AG09319 (cell line): ENCODE measurements at regions not wholly inside any gene's neighbourhood (a gene's known extent, or its start where the extent isn't known, plus 50 kb on each side); places are given as distances from the start of the nearest gene placed in this dataset.

ENCODE experiments used
- DNase-seq: peaks from one replicate; pipeline ENCODE4 v3.0.0-alpha.2; 2010; ENCODE audit warnings: low read depth; ENCODE audit errors: extremely low read depth
- TF ChIP-seq, protein P1 (sequence below): IDR thresholded peaks from 2 replicates; pipeline ENCODE4 v1.5.1; 2011; ENCODE audit warnings: low read depth, mild to moderate bottlenecking, inconsistent platforms, low read length, moderate library complexity

DNA sequence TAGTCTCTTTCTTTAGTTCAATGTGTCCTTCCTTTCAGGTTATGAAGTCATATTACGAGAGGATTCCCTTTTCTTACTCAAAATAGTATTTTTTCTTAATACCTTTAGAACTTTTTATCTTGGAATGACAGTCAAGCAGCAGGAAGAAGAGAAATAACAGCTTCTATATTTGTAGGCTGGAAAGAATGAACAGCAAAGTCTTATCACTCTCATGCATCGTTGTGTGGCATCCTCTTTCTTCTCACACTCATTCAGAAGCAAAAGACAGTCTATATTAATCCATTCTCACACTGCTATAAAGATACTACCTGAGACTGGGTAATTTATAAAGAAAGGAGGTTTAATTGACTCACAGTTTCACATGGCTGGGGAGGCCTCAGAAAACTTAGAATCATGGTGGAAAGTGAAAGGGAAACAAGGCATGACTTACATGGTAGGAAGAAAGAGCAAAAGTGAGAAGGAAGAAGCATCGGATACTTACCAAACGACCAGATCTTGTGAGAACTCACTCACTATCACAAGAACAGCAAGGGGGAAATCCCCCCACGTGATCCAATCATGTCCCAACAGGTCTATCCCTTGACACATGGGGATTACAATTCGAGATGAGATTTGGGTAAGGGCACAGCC is 1646.1 kb upstream of the CDH6 start:
- DNase-seq = no peak
- TF ChIP-seq, protein P1, sequence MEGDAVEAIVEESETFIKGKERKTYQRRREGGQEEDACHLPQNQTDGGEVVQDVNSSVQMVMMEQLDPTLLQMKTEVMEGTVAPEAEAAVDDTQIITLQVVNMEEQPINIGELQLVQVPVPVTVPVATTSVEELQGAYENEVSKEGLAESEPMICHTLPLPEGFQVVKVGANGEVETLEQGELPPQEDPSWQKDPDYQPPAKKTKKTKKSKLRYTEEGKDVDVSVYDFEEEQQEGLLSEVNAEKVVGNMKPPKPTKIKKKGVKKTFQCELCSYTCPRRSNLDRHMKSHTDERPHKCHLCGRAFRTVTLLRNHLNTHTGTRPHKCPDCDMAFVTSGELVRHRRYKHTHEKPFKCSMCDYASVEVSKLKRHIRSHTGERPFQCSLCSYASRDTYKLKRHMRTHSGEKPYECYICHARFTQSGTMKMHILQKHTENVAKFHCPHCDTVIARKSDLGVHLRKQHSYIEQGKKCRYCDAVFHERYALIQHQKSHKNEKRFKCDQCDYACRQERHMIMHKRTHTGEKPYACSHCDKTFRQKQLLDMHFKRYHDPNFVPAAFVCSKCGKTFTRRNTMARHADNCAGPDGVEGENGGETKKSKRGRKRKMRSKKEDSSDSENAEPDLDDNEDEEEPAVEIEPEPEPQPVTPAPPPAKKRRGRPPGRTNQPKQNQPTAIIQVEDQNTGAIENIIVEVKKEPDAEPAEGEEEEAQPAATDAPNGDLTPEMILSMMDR = no peak

GRCh38 chr5:29543501-29543900 is 1650.0 kb upstream of the CDH6 start:
- TF ChIP-seq, protein P1 = no peak
- no peak for DNase-seq

- TF ChIP-seq, protein P1 = no peak
Measured at GRCh38 chr5:29524227-29524626, 1669.3 kb upstream of the CDH6 start.

DNA sequence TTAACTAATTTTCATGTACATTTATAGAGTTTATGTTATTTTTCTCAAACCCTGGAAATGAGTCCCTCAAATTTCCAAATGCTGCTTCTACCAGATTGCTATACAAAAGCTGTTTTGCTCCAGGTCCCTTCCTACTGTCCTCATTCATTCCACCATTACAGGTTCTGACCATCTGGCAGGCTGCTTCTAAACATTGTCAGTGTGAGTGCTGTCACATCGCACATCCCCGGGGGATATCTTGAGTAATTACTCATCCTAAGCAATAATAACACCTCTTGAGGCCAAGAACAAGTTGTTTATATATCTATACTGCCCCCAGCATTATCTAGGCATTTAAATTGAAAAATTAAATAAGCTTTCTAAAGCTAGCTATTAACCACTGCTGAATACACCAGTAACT is 1675.3 kb upstream of the CDH6 start:
- DNase-seq = no peak
- TF ChIP-seq, protein P1 = no peak

More at GRCh38 chr5:29524227-29524626, 1669.3 kb upstream of the CDH6 start:
- DNase-seq = no peak

DNA sequence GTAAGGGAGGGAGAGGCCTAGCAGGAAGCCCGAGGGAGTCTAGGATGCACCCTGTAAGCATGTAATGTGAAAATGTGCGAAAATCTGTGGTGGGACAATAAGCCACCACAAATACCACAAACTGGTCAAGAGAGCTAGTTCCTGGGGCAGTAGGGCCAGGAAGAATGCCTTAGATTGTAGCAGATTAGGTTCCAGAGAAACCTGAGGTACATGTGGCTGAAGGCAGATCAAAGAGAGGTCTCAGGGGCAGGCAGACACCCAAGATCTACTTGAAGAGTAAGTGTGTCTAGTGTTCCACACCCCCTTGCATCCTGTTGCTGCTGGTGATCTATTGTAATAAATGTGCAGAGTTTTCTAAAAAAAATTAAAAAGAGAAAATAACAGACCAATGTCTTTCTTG is 1677.3 kb upstream of the CDH6 start:
- DNase-seq = no peak
- TF ChIP-seq, protein P1 = no peak

GRCh38 chr5:29508131-29508530 is 1685.4 kb upstream of the CDH6 start:
- DNase-seq = no peak
- TF ChIP-seq, protein P1 = no peak

DNA sequence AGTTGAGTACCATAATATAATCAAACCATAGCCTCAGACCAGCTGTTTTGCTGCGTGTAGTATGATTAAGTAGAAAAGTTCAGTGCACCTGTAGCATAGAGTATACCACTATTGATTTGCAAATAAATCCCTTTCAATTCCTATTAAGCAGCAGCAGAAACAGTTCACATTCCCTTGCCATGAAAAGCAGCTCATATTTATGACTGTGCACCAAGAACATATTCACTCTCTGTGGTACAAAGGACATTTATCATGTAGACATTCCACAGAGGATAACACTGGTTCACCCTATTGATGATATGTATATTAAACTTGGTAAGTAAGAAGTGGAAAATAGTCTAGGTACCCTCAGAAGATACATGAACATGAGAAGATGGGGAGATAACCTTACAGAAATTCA is 1689.1 kb upstream of the CDH6 start:
- TF ChIP-seq, protein P1 = no peak
- no peak for DNase-seq
